Common myeloid progenitor, CD34-positive (primary cell): ENCODE measurements at regions not wholly inside any gene's neighbourhood (a gene's known extent, or its start where the extent isn't known, plus 50 kb on each side); places are given as distances from the start of the nearest gene placed in this dataset.

ENCODE experiments used
- CTCF ChIA-PET: fragments of 350-600 bp; sonication (Branson Sonifier 250); formaldehyde crosslinking; loops from one replicate; lab custom pipeline; 2021; ENCODE audit warnings: antibody characterized with exemption; lab: Charles Lee
- POLR2A ChIA-PET: fragments of 350-600 bp; sonication (Branson Sonifier 250); formaldehyde crosslinking; loops from one replicate; lab custom pipeline; 2021; ENCODE audit warnings: antibody characterized with exemption; lab: Charles Lee
- DNase-seq, 3 donors: peaks; one replicate each; pipeline versions ENCODE4 v3.0.0 to v3.0.0-alpha.2; 2013
- H3K27ac ChIP-seq, 2 experiments: 1 replicate in 1 of 2; 2 replicates in 1 of 2; pipeline ENCODE4 v1.7.0; 2013; ENCODE audit warnings: inconsistent platforms in 2 of 2, low read length in 2 of 2, mild to moderate bottlenecking in 2 of 2, low read depth in 1 of 2, moderate library complexity in 1 of 2; ENCODE audit not compliant: severe bottlenecking in 2 of 2, insufficient read depth in 1 of 2, poor library complexity in 1 of 2
- H3K27me3 ChIP-seq, 5 experiments: replicated peaks in 2 of 5; 1 replicate in 3 of 5; 2 replicates in 2 of 5; pipeline versions ENCODE4 v1.6.1 to v1.7.0; 2013; ENCODE audit warnings: low read length in 4 of 5, mild to moderate bottlenecking in 2 of 5, moderate library complexity in 2 of 5, inconsistent platforms in 1 of 5; ENCODE audit not compliant: insufficient read depth in 5 of 5, control insufficient read depth in 4 of 5
- H3K36me3 ChIP-seq, 4 experiments: 1 replicate in 2 of 4; 2 replicates in 2 of 4; pipeline versions ENCODE4 v1.6.1 to v1.7.0; 2013; ENCODE audit warnings: low read length in 3 of 4, control low read depth in 1 of 4, mild to moderate bottlenecking in 1 of 4; ENCODE audit not compliant: control insufficient read depth in 4 of 4, insufficient read depth in 4 of 4
- H3K4me1 ChIP-seq, 4 experiments: 1 replicate in 3 of 4; 2 replicates in 1 of 4; pipeline versions ENCODE4 v1.6.1 to v1.7.1; 2013; ENCODE audit warnings: low read length in 3 of 4, mild to moderate bottlenecking in 3 of 4, control low read depth in 1 of 4, inconsistent platforms in 1 of 4, moderate library complexity in 1 of 4; ENCODE audit not compliant: control insufficient read depth in 4 of 4, insufficient read depth in 4 of 4; ENCODE audit errors: control extremely low read depth in 1 of 4
- H3K4me3 ChIP-seq, 7 experiments: 1 replicate in 4 of 7; 2 replicates in 3 of 7; pipeline versions ENCODE4 v1.5.1 to v1.7.0; 2013; ENCODE audit warnings: mild to moderate bottlenecking in 7 of 7, low read length in 6 of 7, moderate library complexity in 6 of 7, inconsistent platforms in 2 of 7, low read depth in 2 of 7, control low read depth in 1 of 7; ENCODE audit not compliant: insufficient read depth in 4 of 7, control insufficient read depth in 1 of 7; ENCODE audit errors: extremely low read depth in 1 of 7
- H3K9me3 ChIP-seq, 5 experiments: 1 replicate in 4 of 5; 2 replicates in 1 of 5; pipeline versions ENCODE4 v1.6.1 to v1.7.1; 2013; ENCODE audit warnings: low read length in 4 of 5, mild to moderate bottlenecking in 2 of 5, inconsistent platforms in 1 of 5, low read depth in 1 of 5, moderate library complexity in 1 of 5; ENCODE audit not compliant: control insufficient read depth in 4 of 5, insufficient read depth in 2 of 5; ENCODE audit errors: control extremely low read depth in 1 of 5
- WGBS: methylation state at CpG from one replicate; pipeline ENCODE4 v1.1.5; 2013; ENCODE audit not compliant: insufficient coverage; 5-methylcytosine and 5-hydroxymethylcytosine counted together

GRCh38 chr6:134816780-134817179, 133.1 kb downstream of the ALDH8A1 start:
- no peaks in the 10 kb centered on the region for H3K9me3 ChIP-seq
- H3K36me3 ChIP-seq = no peaks in the 10 kb centered on the region
- 100% methylated on average over 1 of the region's 3 CpGs for WGBS
- no peaks in the 10 kb centered on the region for H3K4me1 ChIP-seq
- CTCF ChIA-PET = interaction anchor here (0.7 to 1.1 kb wide), 2 partner anchors 643 to 647 kb away, joined by 3 read pairs; no protein-coding TSS in a partner anchor
- no peak for DNase-seq
- POLR2A ChIA-PET = no interaction called here
- no peak overlapping the region for H3K27ac ChIP-seq
- no peak overlapping the region for H3K4me3 ChIP-seq
- H3K27me3 ChIP-seq = no peaks in the 10 kb centered on the region

DNA sequence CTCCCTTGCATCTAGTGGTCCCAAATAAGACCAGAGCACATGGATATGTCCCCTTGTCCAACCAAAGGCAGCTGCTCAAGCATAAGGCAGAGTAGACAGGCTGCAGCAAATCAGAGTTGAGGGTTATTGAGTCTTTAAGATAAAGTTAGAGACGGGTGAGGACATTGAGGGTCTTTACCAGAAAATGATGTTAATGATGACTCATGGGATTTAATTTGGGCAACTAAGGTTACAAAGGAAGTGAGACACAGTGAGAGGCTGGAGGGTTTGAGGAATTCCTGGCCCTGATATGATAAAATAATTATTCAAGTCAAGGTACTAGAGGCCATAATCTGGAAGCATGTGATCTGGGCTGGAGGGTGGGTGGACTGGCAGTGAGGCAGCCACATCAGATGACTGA, 133.6 kb downstream of the ALDH8A1 start:
- no peaks in the 10 kb centered on the region for H3K36me3 ChIP-seq
- no peaks in the 10 kb centered on the region for H3K27me3 ChIP-seq
- H3K4me1 ChIP-seq = no peaks in the 10 kb centered on the region
- POLR2A ChIA-PET = no interaction called here
- H3K27ac ChIP-seq = no peak overlapping the region
- no peak overlapping the region for H3K4me3 ChIP-seq
- WGBS = 94% methylated on average over 1 of the region's 1 CpG
- no peak for DNase-seq
- CTCF ChIA-PET = interaction anchor here (0.7 to 1.1 kb wide), 2 partner anchors 643 to 647 kb away, joined by 3 read pairs; no protein-coding TSS in a partner anchor
- H3K9me3 ChIP-seq = no peaks in the 10 kb centered on the region

GRCh38 chr6:134814076-134814695, 135.7 kb downstream of the ALDH8A1 start:
- Histone ChIP-seq H3K36me3 (no peaks in the 10 kb centered on the region), H3K4me1 (no peaks in the 10 kb centered on the region), H3K9me3 (no peaks in the 10 kb centered on the region), H3K4me3 (no peak overlapping the region), H3K27me3 (no peaks in the 10 kb centered on the region), H3K27ac (no peak overlapping the region)
- POLR2A ChIA-PET = interaction anchor here (0.5 kb wide), 1 partner anchor 913 kb away, joined by 4 read pairs; no protein-coding TSS in a partner anchor
- no peak for DNase-seq
- 100% methylated on average over 3 of the region's 4 CpGs for WGBS
- CTCF ChIA-PET = interaction anchor here (0.9 to 1.0 kb wide), 2 partner anchors 9 to 11 kb away, joined by 3 read pairs; no protein-coding TSS in a partner anchor

- no peak for DNase-seq
- no peaks in the 10 kb centered on the region for H3K4me1 ChIP-seq
- H3K9me3 ChIP-seq = no peaks in the 10 kb centered on the region
- 88% methylated on average over 2 of the region's 2 CpGs for WGBS
- ChIA-PET POLR2A (no interaction called here), CTCF (interaction anchor here (0.9 kb wide), 1 partner anchor 10 kb away, joined by 3 read pairs; no protein-coding TSS in a partner anchor)
- no peaks in the 10 kb centered on the region for H3K36me3 ChIP-seq
- no peaks in the 10 kb centered on the region for H3K27me3 ChIP-seq
- no peak overlapping the region for H3K27ac ChIP-seq
- no peak overlapping the region for H3K4me3 ChIP-seq
Measured at GRCh38 chr6:134813146-134813545, 136.8 kb downstream of the ALDH8A1 start.

- H3K27ac ChIP-seq = no peak overlapping the region
- DNase-seq = no peak
- H3K9me3 ChIP-seq = no peaks in the 10 kb centered on the region
- H3K36me3 ChIP-seq = no peaks in the 10 kb centered on the region
- 100% methylated on average over 1 of the region's 2 CpGs for WGBS
- ChIA-PET POLR2A (no interaction called here), CTCF (interaction anchor here (2.1 kb wide), 1 partner anchor 13 kb away, joined by 12 read pairs; no protein-coding TSS in a partner anchor)
- no peak overlapping the region for H3K4me3 ChIP-seq
- no peaks in the 10 kb centered on the region for H3K4me1 ChIP-seq
- H3K27me3 ChIP-seq = no peaks in the 10 kb centered on the region
Measured at GRCh38 chr6:134810402-134810801, 139.5 kb downstream of the ALDH8A1 start.

DNA sequence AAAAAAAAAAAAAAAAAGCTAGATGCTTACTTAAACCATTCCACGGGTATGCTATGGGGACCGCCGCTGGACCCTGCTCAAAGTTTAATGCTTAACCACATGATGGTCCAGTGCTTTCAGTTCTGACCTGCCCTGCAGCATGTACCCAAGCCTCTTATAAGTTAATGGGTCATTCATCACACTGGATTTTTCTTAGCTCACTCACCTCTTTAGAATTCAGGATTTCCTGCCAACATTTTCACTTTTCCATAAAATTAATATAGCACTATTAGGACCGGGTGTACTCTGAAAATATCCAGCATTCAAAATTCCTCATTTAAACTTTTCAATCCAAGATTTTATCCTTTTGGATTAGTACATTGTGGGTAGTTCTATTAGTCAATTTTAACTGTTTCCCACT, 140.8 kb downstream of the ALDH8A1 start:
- ChIA-PET CTCF (no interaction called here), POLR2A (no interaction called here)
- Histone ChIP-seq H3K27ac (no peak overlapping the region), H3K4me1 (no peaks in the 10 kb centered on the region), H3K36me3 (no peaks in the 10 kb centered on the region), H3K27me3 (no peaks in the 10 kb centered on the region), H3K9me3 (no peaks in the 10 kb centered on the region), H3K4me3 (no peak overlapping the region)
- no peak for DNase-seq
- 92% methylated on average over 3 of the region's 4 CpGs for WGBS

GRCh38 chr6:134806180-134806798, 143.6 kb downstream of the ALDH8A1 start:
- no peak for DNase-seq
- POLR2A ChIA-PET = no interaction called here
- CTCF ChIA-PET = no interaction called here
- Histone ChIP-seq H3K36me3 (no peaks in the 10 kb centered on the region), H3K27ac (no peak overlapping the region), H3K4me3 (no peak overlapping the region), H3K4me1 (no peaks in the 10 kb centered on the region), H3K9me3 (no peaks in the 10 kb centered on the region), H3K27me3 (no peaks in the 10 kb centered on the region)
- no CpG with 5 or more reads among the region's 5 CpGs for WGBS
